ENCODE measurements at regions not wholly inside any gene's neighbourhood (a gene's known extent, or its start where the extent isn't known, plus 50 kb on each side); places are given as distances from the start of the nearest gene placed in this dataset.

DNA sequence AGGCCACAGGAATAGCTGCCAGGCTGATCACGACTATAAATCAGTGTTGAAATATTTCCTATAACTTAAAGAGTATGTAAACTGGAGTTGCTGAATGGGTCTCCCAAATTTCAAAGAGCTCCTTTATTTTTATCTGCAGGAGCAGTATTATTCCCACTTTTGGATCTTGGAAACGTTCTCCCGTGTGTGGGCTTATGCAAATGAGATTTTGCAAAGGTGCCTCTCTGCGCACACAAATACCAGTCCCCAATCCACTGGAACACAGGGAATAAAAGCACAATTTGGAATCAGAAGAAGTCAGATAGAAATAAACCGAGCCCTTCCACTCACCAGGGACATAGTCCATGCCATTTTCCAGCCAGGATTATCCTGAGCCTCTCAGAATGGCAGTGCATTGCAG is 350.2 kb upstream of the CELF2 start:
- Histone ChIP-seq H3K27me3 (no peaks in the 10 kb centered on the region), H3K27ac (no peak overlapping the region), H3K36me3 (no peaks in the 10 kb centered on the region), H3K4me1 (peaks cover 0 to 11% (median 9%) of the 10 kb centered on the region in 4 donors), H3K4me3 (no peak overlapping the region), H3K9me3 (no peaks in the 10 kb centered on the region)
- intact Hi-C loops (cut with DNase I): no loop called here
- 47 to 55% methylated on average over 5 of the region's 5 CpGs for WGBS, 2 donors
- no peak for TF ChIP-seq EP300 (IDR thresholded peaks at IDR 0.05)
- no peak for TF ChIP-seq POLR2A (IDR thresholded peaks at IDR 0.05)
- TF ChIP-seq POLR2AphosphoS5 (IDR thresholded peaks at IDR 0.05): no peak
- TF ChIP-seq, protein P1, sequence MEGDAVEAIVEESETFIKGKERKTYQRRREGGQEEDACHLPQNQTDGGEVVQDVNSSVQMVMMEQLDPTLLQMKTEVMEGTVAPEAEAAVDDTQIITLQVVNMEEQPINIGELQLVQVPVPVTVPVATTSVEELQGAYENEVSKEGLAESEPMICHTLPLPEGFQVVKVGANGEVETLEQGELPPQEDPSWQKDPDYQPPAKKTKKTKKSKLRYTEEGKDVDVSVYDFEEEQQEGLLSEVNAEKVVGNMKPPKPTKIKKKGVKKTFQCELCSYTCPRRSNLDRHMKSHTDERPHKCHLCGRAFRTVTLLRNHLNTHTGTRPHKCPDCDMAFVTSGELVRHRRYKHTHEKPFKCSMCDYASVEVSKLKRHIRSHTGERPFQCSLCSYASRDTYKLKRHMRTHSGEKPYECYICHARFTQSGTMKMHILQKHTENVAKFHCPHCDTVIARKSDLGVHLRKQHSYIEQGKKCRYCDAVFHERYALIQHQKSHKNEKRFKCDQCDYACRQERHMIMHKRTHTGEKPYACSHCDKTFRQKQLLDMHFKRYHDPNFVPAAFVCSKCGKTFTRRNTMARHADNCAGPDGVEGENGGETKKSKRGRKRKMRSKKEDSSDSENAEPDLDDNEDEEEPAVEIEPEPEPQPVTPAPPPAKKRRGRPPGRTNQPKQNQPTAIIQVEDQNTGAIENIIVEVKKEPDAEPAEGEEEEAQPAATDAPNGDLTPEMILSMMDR (IDR thresholded peaks at IDR 0.05): no peak
- no peak for DNase-seq

DNA sequence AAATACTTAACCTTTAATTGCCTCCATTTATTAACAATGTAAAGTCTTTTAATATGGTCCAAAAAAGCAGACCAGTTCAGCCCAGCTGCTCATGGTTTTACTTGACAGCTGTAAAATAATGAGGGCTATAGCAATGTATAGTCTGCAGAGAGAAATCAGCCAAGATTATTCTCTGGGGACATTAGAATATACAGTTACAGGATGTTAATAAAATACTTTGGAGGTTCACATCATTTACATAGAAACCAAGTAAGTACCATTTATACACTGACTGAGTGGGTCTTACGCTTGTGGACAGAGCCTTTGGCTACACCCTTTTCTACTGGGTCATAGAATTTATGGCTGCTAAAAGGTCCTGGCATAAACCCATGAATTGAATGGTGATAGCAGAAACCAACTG is 340.7 kb upstream of the CELF2 start:
- Histone ChIP-seq H3K4me1 (peaks cover 0 to 10% (median 4%) of the 10 kb centered on the region in 4 donors), H3K4me3 (no peak overlapping the region), H3K9me3 (no peaks in the 10 kb centered on the region), H3K27me3 (no peaks in the 10 kb centered on the region), H3K27ac (no peak overlapping the region), H3K36me3 (no peaks in the 10 kb centered on the region)
- intact Hi-C loops (cut with DNase I): no loop called here
- TF ChIP-seq, protein P1 (IDR thresholded peaks at IDR 0.05): no peak
- TF ChIP-seq POLR2AphosphoS5 (IDR thresholded peaks at IDR 0.05) (no peak), POLR2A (IDR thresholded peaks at IDR 0.05) (no peak), EP300 (IDR thresholded peaks at IDR 0.05) (no peak)
- 94 to 97% methylated on average over 1 of the region's 1 CpG for WGBS, 2 donors
- DNase-seq: no peak

DNA sequence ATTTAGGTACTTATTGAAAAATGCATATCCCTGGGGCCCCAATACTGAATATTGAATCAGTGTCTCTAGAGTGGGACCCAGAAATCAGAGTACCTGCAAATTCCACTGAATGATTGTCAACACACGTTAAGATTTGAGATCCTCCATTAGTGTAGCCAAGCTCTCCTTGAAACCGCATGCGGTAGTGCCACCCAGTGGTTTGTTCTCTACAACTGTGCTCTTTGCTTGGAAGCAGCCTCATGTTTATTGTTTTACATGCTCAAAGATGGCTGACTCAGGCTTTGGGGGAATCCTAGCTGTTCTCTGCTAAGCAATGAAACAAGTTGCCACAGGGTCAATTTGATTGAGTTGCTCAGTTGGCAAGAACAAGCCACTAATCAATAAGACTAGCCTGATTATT is 340.2 kb upstream of the CELF2 start:
- Histone ChIP-seq H3K27me3 (no peaks in the 10 kb centered on the region), H3K36me3 (no peaks in the 10 kb centered on the region), H3K9me3 (no peaks in the 10 kb centered on the region), H3K4me3 (no peak overlapping the region), H3K27ac (no peak overlapping the region), H3K4me1 (peaks cover 0 to 10% (median 4%) of the 10 kb centered on the region in 4 donors)
- WGBS, 2 donors: 45 to 60% methylated on average over 3 of the region's 3 CpGs
- no peak for DNase-seq
- intact Hi-C loops (cut with DNase I): no loop called here
- TF ChIP-seq EP300 (IDR thresholded peaks at IDR 0.05) (no peak), POLR2A (IDR thresholded peaks at IDR 0.05) (no peak), POLR2AphosphoS5 (IDR thresholded peaks at IDR 0.05) (no peak)
- TF ChIP-seq, protein P1 (IDR thresholded peaks at IDR 0.05): peak in 1 of 4 experiments; percentile 31

DNA sequence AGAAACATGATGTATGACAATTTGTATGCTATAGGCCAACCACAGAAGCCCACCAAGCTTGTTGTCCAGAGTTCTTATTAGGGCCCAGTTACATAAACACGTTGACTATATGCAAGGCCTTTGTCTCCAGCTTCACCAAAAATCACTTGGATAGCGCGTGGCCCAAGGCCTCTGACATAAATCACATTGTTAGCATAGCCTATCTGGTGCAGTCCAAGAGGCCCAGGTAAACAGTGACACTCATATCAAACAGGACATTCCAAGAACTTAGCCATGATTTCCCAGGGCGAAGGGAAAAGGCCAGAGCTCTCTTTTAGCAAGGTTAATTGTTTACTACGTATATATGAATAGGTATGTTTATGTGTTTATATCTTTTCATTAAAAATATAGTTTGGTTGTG is 337.2 kb upstream of the CELF2 start:
- Histone ChIP-seq H3K9me3 (no peaks in the 10 kb centered on the region), H3K4me3 (no peak overlapping the region), H3K36me3 (no peaks in the 10 kb centered on the region), H3K4me1 (peaks cover 0 to 10% (median 4%) of the 10 kb centered on the region in 4 donors), H3K27me3 (no peaks in the 10 kb centered on the region), H3K27ac (no peak overlapping the region)
- intact Hi-C loops (cut with DNase I): no loop called here
- TF ChIP-seq POLR2A (IDR thresholded peaks at IDR 0.05) (no peak), EP300 (IDR thresholded peaks at IDR 0.05) (no peak)
- TF ChIP-seq, protein P1 (IDR thresholded peaks at IDR 0.05): no peak
- WGBS, 2 donors: 53 to 91% methylated on average over 5 of the region's 5 CpGs
- DNase-seq: no peak

DNA sequence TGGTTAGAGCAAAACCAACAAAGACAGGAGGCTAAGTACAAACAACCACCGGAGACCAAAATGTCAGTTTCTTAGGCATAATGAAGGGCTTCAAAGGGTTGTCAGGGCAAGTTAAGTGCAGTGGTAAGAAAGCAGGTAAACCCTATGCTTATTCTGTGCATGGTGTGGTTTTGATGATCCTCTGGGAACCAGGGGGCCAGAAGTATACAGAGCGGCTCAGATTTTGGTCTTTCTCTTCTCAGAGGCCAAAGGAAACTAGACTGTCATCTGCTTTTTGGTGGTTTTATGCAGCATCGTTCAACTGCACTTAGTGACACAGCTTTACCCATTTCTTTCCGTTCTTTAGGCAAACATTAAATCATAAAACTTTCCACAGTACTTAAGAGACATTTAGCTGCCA is 332.7 kb upstream of the CELF2 start:
- no peak overlapping the region for H3K4me3 ChIP-seq
- no peaks in the 10 kb centered on the region for H3K4me1 ChIP-seq
- 44 to 66% methylated on average over 4 of the region's 4 CpGs for WGBS, 2 donors
- TF ChIP-seq POLR2AphosphoS5 (IDR thresholded peaks at IDR 0.05) (no peak), POLR2A (IDR thresholded peaks at IDR 0.05) (no peak), EP300 (IDR thresholded peaks at IDR 0.05) (no peak)
- TF ChIP-seq, protein P1 (IDR thresholded peaks at IDR 0.05): no peak
- H3K36me3 ChIP-seq: no peaks in the 10 kb centered on the region
- intact Hi-C loops (cut with DNase I): no loop called here
- H3K9me3 ChIP-seq: no peaks in the 10 kb centered on the region
- no peak for DNase-seq
- H3K27me3 ChIP-seq: no peaks in the 10 kb centered on the region
- no peak overlapping the region for H3K27ac ChIP-seq
